A549 (cell line): ENCODE measurements at regions not wholly inside any gene's neighbourhood (a gene's known extent, or its start where the extent isn't known, plus 50 kb on each side); places are given as distances from the start of the nearest gene placed in this dataset.

Source experiments
- ATAC-seq, 2 experiments: fragments of 200-7000 bp in 1 of 2; fragments of >200 bp in 1 of 2; cut with Nextera tagmentation in 1 of 2; cut with Tn5 transposase in 1 of 2; 3 replicates each; pipeline versions ENCODE4 v1.8.0 to v1.9.1; 2018 to 2020; ENCODE audit warnings: mild to moderate bottlenecking in 1 of 2, moderate library complexity in 1 of 2
- CTCF ChIA-PET: fragments of 300-600 bp; sonication (Branson Sonifier 250); formaldehyde crosslinking; extraction: SDS; loops from one replicate; lab custom pipeline; 2021; ENCODE audit warnings: antibody characterized with exemption, inconsistent platforms; lab: Yijun Ruan, JAX
- POLR2A ChIA-PET: fragments of 350-600 bp; formaldehyde crosslinking; extraction: SDS; loops from one replicate; lab custom pipeline; 2021; ENCODE audit warnings: antibody characterized with exemption, inconsistent platforms; lab: Yijun Ruan, JAX
- DNase-seq, 2 experiments: peaks; one replicate each; pipeline versions ENCODE4 v3.0.0 to v3.0.0-alpha.2; 2011 to 2016; ENCODE audit warnings: low read depth in 1 of 2, low spot score in 1 of 2
- FAIRE-seq: peaks from 2 replicates; lab custom pipeline; 2011; peaks lifted over from hg19 to GRCh38; lab: Jason Lieb, UNC
- H3K27ac ChIP-seq, 2 experiments: fragments of >200 bp; sonication (Bioruptor Twin); formaldehyde crosslinking; 3 replicates each; pipeline ENCODE4 v1.5.1; 2016 to 2017
- H3K4me1 ChIP-seq: fragments of >200 bp; sonication (Bioruptor Twin); formaldehyde crosslinking; 3 replicates; pipeline ENCODE4 v1.6.1; 2016
- H3K4me2 ChIP-seq: fragments of >200 bp; sonication (Bioruptor Twin); formaldehyde crosslinking; 3 replicates; pipeline ENCODE4 v1.6.1; 2016
- H3K4me3 ChIP-seq: fragments of >200 bp; sonication (Bioruptor Twin); formaldehyde crosslinking; 3 replicates; pipeline ENCODE4 v1.5.1; 2016
- H3K9me3 ChIP-seq: fragments of >200 bp; sonication (Bioruptor Twin); formaldehyde crosslinking; 3 replicates; pipeline ENCODE4 v1.6.1; 2016
- FOSB ChIP-seq: fragments of 250-450 bp; sonication (Bioruptor Pico); IDR thresholded peaks from 2 replicates; pipeline ENCODE4 v1.5.0; 2020; ENCODE audit warnings: mild to moderate bottlenecking, moderate library complexity
- FOSL2 ChIP-seq, 2 experiments: fragments of 450-650 bp in 1 of 2; fragments of >200 bp in 1 of 2; sonication (Bioruptor Twin) in 1 of 2; formaldehyde crosslinking; IDR thresholded peaks; 2 replicates each; pipeline versions ENCODE4 v1.5.0 to v1.6.1; 2016 to 2020; ENCODE audit warnings: mild to moderate bottlenecking in 1 of 2, moderate library complexity in 1 of 2
- HOXB5 ChIP-seq: fragments of 250-450 bp; sonication (Bioruptor Pico); IDR thresholded peaks from 2 replicates; pipeline ENCODE4 v1.5.0; 2020; ENCODE audit warnings: mild to moderate bottlenecking, moderate library complexity
- MAFK ChIP-seq: fragments of 450-650 bp; IDR thresholded peaks from 2 replicates; pipeline ENCODE4 v1.6.1; 2014; ENCODE audit not compliant: partially characterized antibody
- MAZ ChIP-seq: fragments of 150-350 bp; IDR thresholded peaks from 2 replicates; pipeline ENCODE4 v1.6.1; 2014; ENCODE audit warnings: antibody characterized with exemption, low read depth, low read length, borderline replicate concordance
- NR3C1 ChIP-seq: fragments of >200 bp; sonication (Bioruptor Twin); formaldehyde crosslinking; IDR thresholded peaks from 3 replicates; pipeline ENCODE4 v1.6.1; 2017
- RAD21 ChIP-seq, 2 experiments: fragments of >200 bp in 1 of 2; sonication (Bioruptor Twin) in 1 of 2; formaldehyde crosslinking in 1 of 2; IDR thresholded peaks in 1 of 2; conservative IDR thresholded peaks in 1 of 2; 2 replicates in 1 of 2; 3 replicates in 1 of 2; pipeline ENCODE4 v1.6.1; 2012 to 2018; ENCODE audit warnings: inconsistent platforms in 1 of 2
- RNF2 ChIP-seq: fragments of 200-600 bp; sonication (generic); IDR thresholded peaks from 2 replicates; pipeline ENCODE4 v1.6.1; 2016; ENCODE audit warnings: low read depth, mild to moderate bottlenecking, antibody characterized with exemption, moderate library complexity, borderline replicate concordance
- SMC3 ChIP-seq: fragments of >200 bp; sonication (Bioruptor Twin); formaldehyde crosslinking; IDR thresholded peaks from 3 replicates; pipeline ENCODE4 v1.6.1; 2018; ENCODE audit warnings: inconsistent platforms
- ZSCAN20 ChIP-seq: fragments of 250-450 bp; sonication (Bioruptor Pico); IDR thresholded peaks from 2 replicates; pipeline ENCODE4 v1.8.0; 2022; ENCODE audit warnings: mild to moderate bottlenecking, moderate library complexity
- WGBS: methylation state at CpG from one replicate; pipeline ENCODE4 v1.1.6; 2017; ENCODE audit errors: missing lambda C conversion rate; 5-methylcytosine and 5-hydroxymethylcytosine counted together
- TF ChIP-seq, protein P1 (sequence below): fragments of 150-350 bp; IDR thresholded peaks from 2 replicates; pipeline ENCODE4 v1.6.1; 2014; ENCODE audit warnings: low read depth, mild to moderate bottlenecking, low read length
- TF ChIP-seq, protein P2 (sequence below): fragments of 200-600 bp; sonication (generic); IDR thresholded peaks from 2 replicates; pipeline ENCODE4 v1.6.1; 2016; ENCODE audit warnings: antibody characterized with exemption, mild to moderate bottlenecking, moderate library complexity

DNA sequence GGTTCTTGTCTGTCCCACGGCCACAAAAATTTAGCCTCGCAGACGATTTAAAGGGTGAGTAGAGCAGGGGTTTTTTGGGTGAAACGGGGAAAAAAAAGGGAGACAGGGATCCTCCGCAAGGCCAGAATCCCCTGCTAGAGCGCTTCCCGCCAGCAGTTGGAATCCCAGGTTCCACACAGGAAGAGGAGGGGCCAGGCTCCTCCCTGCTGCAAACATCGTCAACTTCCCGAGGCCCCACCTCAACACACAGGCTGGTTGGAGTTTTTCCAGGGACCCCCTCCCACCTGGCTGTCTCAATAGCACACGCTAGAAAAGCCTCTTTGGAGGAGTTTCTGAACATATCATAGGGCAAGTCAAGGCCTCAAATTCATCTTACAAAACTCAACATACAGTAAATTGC is 112.7 kb downstream of the MTERF1 start:
- POLR2A ChIA-PET = no interaction called here
- H3K4me3 ChIP-seq = no peak overlapping the region
- CTCF ChIA-PET = no interaction called here
- ATAC-seq (no peak), DNase-seq (no peak), FAIRE-seq (no peak)
- no peak for TF ChIP-seq RAD21 (conservative IDR thresholded peaks at IDR 0.05 in 1 of 2, IDR thresholded peaks at IDR 0.05 in 1 of 2)
- H3K4me1 ChIP-seq = no peaks in the 10 kb centered on the region
- H3K4me2 ChIP-seq = no peak overlapping the region
- no peak overlapping the region for H3K27ac ChIP-seq
- H3K9me3 ChIP-seq = no peaks in the 10 kb centered on the region
- 35% methylated on average over 10 of the region's 10 CpGs for WGBS

GRCh38 chr7:91771394-91771793 is 109.1 kb downstream of the MTERF1 start:
- FAIRE-seq (no peak), DNase-seq (no peak), ATAC-seq (no peak)
- WGBS = 0% methylated on average over 1 of the region's 1 CpG
- POLR2A ChIA-PET = no interaction called here
- no peak overlapping the region for H3K27ac ChIP-seq
- no peaks in the 10 kb centered on the region for H3K4me1 ChIP-seq
- CTCF ChIA-PET = interaction anchor here (0.6 to 1.4 kb wide), 2 partner anchors 13 to 219 kb away, joined by 3 read pairs; no protein-coding TSS in a partner anchor
- H3K9me3 ChIP-seq = no peaks in the 10 kb centered on the region
- TF ChIP-seq, protein P1, sequence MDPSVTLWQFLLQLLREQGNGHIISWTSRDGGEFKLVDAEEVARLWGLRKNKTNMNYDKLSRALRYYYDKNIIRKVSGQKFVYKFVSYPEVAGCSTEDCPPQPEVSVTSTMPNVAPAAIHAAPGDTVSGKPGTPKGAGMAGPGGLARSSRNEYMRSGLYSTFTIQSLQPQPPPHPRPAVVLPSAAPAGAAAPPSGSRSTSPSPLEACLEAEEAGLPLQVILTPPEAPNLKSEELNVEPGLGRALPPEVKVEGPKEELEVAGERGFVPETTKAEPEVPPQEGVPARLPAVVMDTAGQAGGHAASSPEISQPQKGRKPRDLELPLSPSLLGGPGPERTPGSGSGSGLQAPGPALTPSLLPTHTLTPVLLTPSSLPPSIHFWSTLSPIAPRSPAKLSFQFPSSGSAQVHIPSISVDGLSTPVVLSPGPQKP = no peak
- H3K4me2 ChIP-seq = no peak overlapping the region
- H3K4me3 ChIP-seq = no peak overlapping the region

- H3K4me3 ChIP-seq = no peak overlapping the region
- no peak for TF ChIP-seq ZSCAN20 (CRISPR knock-in tag)
- TF ChIP-seq, protein P2, sequence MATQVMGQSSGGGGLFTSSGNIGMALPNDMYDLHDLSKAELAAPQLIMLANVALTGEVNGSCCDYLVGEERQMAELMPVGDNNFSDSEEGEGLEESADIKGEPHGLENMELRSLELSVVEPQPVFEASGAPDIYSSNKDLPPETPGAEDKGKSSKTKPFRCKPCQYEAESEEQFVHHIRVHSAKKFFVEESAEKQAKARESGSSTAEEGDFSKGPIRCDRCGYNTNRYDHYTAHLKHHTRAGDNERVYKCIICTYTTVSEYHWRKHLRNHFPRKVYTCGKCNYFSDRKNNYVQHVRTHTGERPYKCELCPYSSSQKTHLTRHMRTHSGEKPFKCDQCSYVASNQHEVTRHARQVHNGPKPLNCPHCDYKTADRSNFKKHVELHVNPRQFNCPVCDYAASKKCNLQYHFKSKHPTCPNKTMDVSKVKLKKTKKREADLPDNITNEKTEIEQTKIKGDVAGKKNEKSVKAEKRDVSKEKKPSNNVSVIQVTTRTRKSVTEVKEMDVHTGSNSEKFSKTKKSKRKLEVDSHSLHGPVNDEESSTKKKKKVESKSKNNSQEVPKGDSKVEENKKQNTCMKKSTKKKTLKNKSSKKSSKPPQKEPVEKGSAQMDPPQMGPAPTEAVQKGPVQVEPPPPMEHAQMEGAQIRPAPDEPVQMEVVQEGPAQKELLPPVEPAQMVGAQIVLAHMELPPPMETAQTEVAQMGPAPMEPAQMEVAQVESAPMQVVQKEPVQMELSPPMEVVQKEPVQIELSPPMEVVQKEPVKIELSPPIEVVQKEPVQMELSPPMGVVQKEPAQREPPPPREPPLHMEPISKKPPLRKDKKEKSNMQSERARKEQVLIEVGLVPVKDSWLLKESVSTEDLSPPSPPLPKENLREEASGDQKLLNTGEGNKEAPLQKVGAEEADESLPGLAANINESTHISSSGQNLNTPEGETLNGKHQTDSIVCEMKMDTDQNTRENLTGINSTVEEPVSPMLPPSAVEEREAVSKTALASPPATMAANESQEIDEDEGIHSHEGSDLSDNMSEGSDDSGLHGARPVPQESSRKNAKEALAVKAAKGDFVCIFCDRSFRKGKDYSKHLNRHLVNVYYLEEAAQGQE = no peak
- TF ChIP-seq, all 56 proteins: peak for 0
- Histone ChIP-seq H3K9me3 (no peaks in the 10 kb centered on the region), H3K27ac (no peak overlapping the region), H3K4me1 (no peaks in the 10 kb centered on the region), H3K4me2 (no peak overlapping the region)
- ChIA-PET POLR2A (no interaction called here), CTCF (interaction anchor here (0.6 kb wide), 1 partner anchor 220 kb away, joined by 3 read pairs; no protein-coding TSS in a partner anchor)
- ATAC-seq (no peak), DNase-seq (no peak), FAIRE-seq (no peak)
- WGBS = 3% methylated on average over 4 of the region's 4 CpGs
These were observed 108.3 kb downstream of the MTERF1 start for GRCh38 chr7:91771921-91772815.

DNA sequence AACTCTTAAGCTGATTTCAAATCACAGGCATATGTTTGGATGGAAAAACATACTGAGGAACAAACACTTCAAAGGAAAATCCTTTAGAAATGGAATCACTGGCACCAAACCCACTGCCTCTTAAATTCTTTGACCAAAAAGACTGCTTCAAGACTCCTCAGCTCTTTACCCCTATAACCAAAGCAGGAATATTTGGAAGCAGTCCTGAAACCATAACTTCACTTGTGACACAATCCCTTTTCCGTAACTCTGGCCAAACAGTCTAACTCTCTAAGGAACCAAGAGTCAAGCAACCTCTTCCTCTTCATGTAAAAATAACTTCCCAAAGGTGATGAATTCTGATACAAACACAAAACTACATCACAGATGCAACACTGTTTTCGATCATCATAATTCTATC is 104.3 kb downstream of the MTERF1 start:
- H3K9me3 ChIP-seq = no peaks in the 10 kb centered on the region
- no peak for ATAC-seq
- DNase-seq = no peak
- no peak overlapping the region for H3K4me2 ChIP-seq
- no peak overlapping the region for H3K4me3 ChIP-seq
- ChIA-PET CTCF (no interaction called here), POLR2A (no interaction called here)
- no peak for FAIRE-seq
- no peaks in the 10 kb centered on the region for H3K4me1 ChIP-seq
- no peak for TF ChIP-seq FOSL2 (IDR thresholded peaks at IDR 0.05)
- TF ChIP-seq FOSL2 (CRISPR knock-in tag; IDR thresholded peaks at IDR 0.05) = no peak
- TF ChIP-seq HOXB5 (CRISPR knock-in tag) = no peak
- TF ChIP-seq MAFK = no peak
- no peak for TF ChIP-seq SMC3
- TF ChIP-seq RNF2 = no peak
- TF ChIP-seq NR3C1 = no peak
- no peak for TF ChIP-seq FOSB (CRISPR knock-in tag)
- no peak for TF ChIP-seq MAZ
- H3K27ac ChIP-seq = no peak overlapping the region
- 5% methylated on average over 2 of the region's 2 CpGs for WGBS
